Fibroblast of lung (primary cell): ENCODE measurements at regions not wholly inside any gene's neighbourhood (a gene's known extent, or its start where the extent isn't known, plus 50 kb on each side); places are given as distances from the start of the nearest gene placed in this dataset.

Experiments used
- DNase-seq, 2 donors: peaks; one replicate each; pipeline versions ENCODE4 v3.0.0 to v3.0.0-alpha.2; 2010; ENCODE audit warnings: low read depth in 2 of 2
- H2AFZ ChIP-seq: 2 replicates; pipeline ENCODE4 v1.5.1; 2012; ENCODE audit warnings: low read length, control low read depth, inconsistent platforms
- H3K27ac ChIP-seq: 2 replicates; pipeline ENCODE4 v1.5.1; 2011; ENCODE audit warnings: low read length, control low read depth; ENCODE audit not compliant: insufficient read depth
- H3K27me3 ChIP-seq: 2 replicates; pipeline ENCODE4 v1.5.1; 2011; ENCODE audit warnings: mild to moderate bottlenecking, low read length; ENCODE audit not compliant: control insufficient read depth, insufficient read depth
- H3K36me3 ChIP-seq: 2 replicates; pipeline ENCODE4 v1.5.1; 2011; ENCODE audit warnings: low read length; ENCODE audit not compliant: control insufficient read depth, insufficient read depth
- H3K4me1 ChIP-seq: 2 replicates; pipeline ENCODE4 v1.5.1; 2011; ENCODE audit warnings: low read length; ENCODE audit not compliant: control insufficient read depth, insufficient read depth; ENCODE audit errors: extremely low read depth
- H3K4me2 ChIP-seq: 2 replicates; pipeline ENCODE4 v1.5.1; 2011; ENCODE audit warnings: low read length, control low read depth; ENCODE audit not compliant: insufficient read depth; ENCODE audit errors: extremely low read depth
- H3K4me3 ChIP-seq, 4 experiments: fragments of 200-600 bp in 1 of 4; sonication (generic) in 1 of 4; replicated peaks in 1 of 4; 2 replicates each; pipeline ENCODE4 v1.5.1; 2011 to 2016; ENCODE audit warnings: low read length in 4 of 4, low read depth in 3 of 4, mild to moderate bottlenecking in 3 of 4, control low read depth in 2 of 4, inconsistent platforms in 1 of 4, mixed read lengths in 1 of 4; ENCODE audit not compliant: insufficient read depth in 1 of 4; ENCODE audit errors: control extremely low read depth in 1 of 4
- H3K79me2 ChIP-seq: 2 replicates; pipeline ENCODE4 v1.5.1; 2012; ENCODE audit warnings: mild to moderate bottlenecking, low read length, inconsistent platforms; ENCODE audit not compliant: control insufficient read depth, insufficient read depth
- H3K9ac ChIP-seq: 2 replicates; pipeline ENCODE4 v1.5.1; 2011; ENCODE audit warnings: mild to moderate bottlenecking, low read length, control low read depth; ENCODE audit not compliant: insufficient read depth
- H3K9me3 ChIP-seq: 2 replicates; pipeline ENCODE4 v1.5.1; 2012; ENCODE audit warnings: low read depth, low read length; ENCODE audit not compliant: control insufficient read depth, insufficient read depth
- H4K20me1 ChIP-seq: 2 replicates; pipeline ENCODE4 v1.5.1; 2011; ENCODE audit warnings: low read length; ENCODE audit not compliant: control insufficient read depth, insufficient read depth; ENCODE audit errors: extremely low read depth
- CTCF ChIP-seq, 2 donors: IDR thresholded peaks in 1 of 2; conservative IDR thresholded peaks in 1 of 2; 1 replicate in 1 of 2; 2 replicates in 1 of 2; pipeline ENCODE4 v1.5.1; 2011 to 2012; ENCODE audit warnings: low read length in 2 of 2, control low read depth in 1 of 2, inconsistent platforms in 1 of 2, low read depth in 1 of 2, mild to moderate bottlenecking in 1 of 2
- EZH2 ChIP-seq: IDR thresholded peaks from 2 replicates; pipeline ENCODE4 v1.5.1; 2012; ENCODE audit warnings: low read length, control low read depth, mild to moderate bottlenecking; ENCODE audit errors: missing control alignments

- H2AFZ ChIP-seq, result no peak overlapping the region
- TF ChIP-seq CTCF (conservative IDR thresholded peaks at IDR 0.05 in 1 of 2, IDR thresholded peaks at IDR 0.05 in 1 of 2; ENCODE audit: low read depth in 1 of 2, low read length in 2 of 2) (no peak), EZH2 (no peak)
- no peak overlapping the region for H3K27ac ChIP-seq
- no peaks in the 10 kb centered on the region for H3K36me3 ChIP-seq
- no peaks in the 10 kb centered on the region for H4K20me1 ChIP-seq
- no peak for DNase-seq
- H3K9ac ChIP-seq, result no peak overlapping the region
- H3K4me2 ChIP-seq, result no peak overlapping the region
- H3K9me3 ChIP-seq, result no peaks in the 10 kb centered on the region
- H3K27me3 ChIP-seq, result peaks cover 2% of the 10 kb centered on the region
- no peak overlapping the region for H3K4me3 ChIP-seq
- no peaks in the 10 kb centered on the region for H3K4me1 ChIP-seq
- no peaks in the 10 kb centered on the region for H3K79me2 ChIP-seq
These were observed 224.8 kb upstream of the HES1 start for GRCh38 chr3:193910886-193911738.

- H3K27ac ChIP-seq, result no peak overlapping the region
- no peak for DNase-seq
- H3K79me2 ChIP-seq, result no peaks in the 10 kb centered on the region
- H3K9me3 ChIP-seq, result no peaks in the 10 kb centered on the region
- H3K27me3 ChIP-seq, result no peaks in the 10 kb centered on the region
- H3K36me3 ChIP-seq, result no peaks in the 10 kb centered on the region
- H3K4me2 ChIP-seq, result no peak overlapping the region
- H4K20me1 ChIP-seq, result no peaks in the 10 kb centered on the region
- TF ChIP-seq CTCF (conservative IDR thresholded peaks at IDR 0.05 in 1 of 2, IDR thresholded peaks at IDR 0.05 in 1 of 2; ENCODE audit: low read depth in 1 of 2, low read length in 2 of 2) (no peak), EZH2 (no peak)
- H2AFZ ChIP-seq, result no peak overlapping the region
- no peaks in the 10 kb centered on the region for H3K4me1 ChIP-seq
- no peak overlapping the region for H3K9ac ChIP-seq
- H3K4me3 ChIP-seq, result no peak overlapping the region
These were observed 224.1 kb upstream of the HES1 start for GRCh38 chr3:193911784-193912340.

- TF ChIP-seq EZH2 (no peak), CTCF (conservative IDR thresholded peaks at IDR 0.05 in 1 of 2, IDR thresholded peaks at IDR 0.05 in 1 of 2; ENCODE audit: low read depth in 1 of 2, low read length in 2 of 2) (no peak)
- H3K27ac ChIP-seq, result no peak overlapping the region
- no peaks in the 10 kb centered on the region for H3K79me2 ChIP-seq
- no peaks in the 10 kb centered on the region for H3K27me3 ChIP-seq
- no peak overlapping the region for H3K4me3 ChIP-seq
- no peaks in the 10 kb centered on the region for H3K9me3 ChIP-seq
- H3K36me3 ChIP-seq, result no peaks in the 10 kb centered on the region
- H3K9ac ChIP-seq, result no peak overlapping the region
- no peak for DNase-seq
- H2AFZ ChIP-seq, result no peak overlapping the region
- no peak overlapping the region for H3K4me2 ChIP-seq
- no peaks in the 10 kb centered on the region for H3K4me1 ChIP-seq
- H4K20me1 ChIP-seq, result no peaks in the 10 kb centered on the region
These were observed 223.2 kb upstream of the HES1 start for GRCh38 chr3:193912621-193913178.
